Esophagus muscularis mucosa (tissue), 4 donors: ENCODE measurements at regions not wholly inside any gene's neighbourhood (a gene's known extent, or its start where the extent isn't known, plus 50 kb on each side); places are given as distances from the start of the nearest gene placed in this dataset.

Source experiments
- EP300 ChIP-seq: sonication (generic); formaldehyde crosslinking; IDR thresholded peaks from one replicate; pipeline ENCODE4 v1.6.1; 2017; ENCODE audit warnings: antibody characterized with exemption
- POLR2A ChIP-seq: fragments of 450-650 bp; IDR thresholded peaks from one replicate; pipeline ENCODE4 v1.6.1; 2017; ENCODE audit warnings: antibody characterized with exemption, moderate library complexity, mild to moderate bottlenecking, low read depth
- TF ChIP-seq, protein P1 (sequence below), 3 experiments: fragments of 200-600 bp in 2 of 3; fragments of 450-650 bp in 1 of 3; sonication (generic) in 2 of 3; IDR thresholded peaks; one replicate each; pipeline ENCODE4 v1.5.1; 2017 to 2019; ENCODE audit warnings: antibody characterized with exemption in 3 of 3, mild to moderate bottlenecking in 2 of 3, moderate library complexity in 1 of 3

DNA sequence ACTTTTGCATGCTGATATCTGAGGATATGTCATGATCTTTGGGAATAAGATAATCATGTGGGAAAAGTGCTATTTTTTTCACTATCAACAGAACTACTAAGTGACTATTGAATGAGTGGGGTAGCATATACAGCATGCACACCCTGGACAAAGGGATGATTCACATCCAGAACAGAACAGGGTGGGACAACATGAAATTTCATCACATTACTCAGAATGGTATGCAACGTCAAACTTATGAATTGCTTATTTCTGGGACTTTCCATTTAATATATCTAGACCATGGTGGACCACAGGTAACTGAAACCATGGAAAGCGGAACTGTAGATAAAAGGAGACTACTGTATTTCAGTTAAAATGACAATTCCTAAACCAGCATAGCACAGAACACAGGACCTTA lies 370.0 kb downstream of the HINT1 start:
- TF ChIP-seq EP300 (no peak), POLR2A (no peak)
- TF ChIP-seq, protein P1, sequence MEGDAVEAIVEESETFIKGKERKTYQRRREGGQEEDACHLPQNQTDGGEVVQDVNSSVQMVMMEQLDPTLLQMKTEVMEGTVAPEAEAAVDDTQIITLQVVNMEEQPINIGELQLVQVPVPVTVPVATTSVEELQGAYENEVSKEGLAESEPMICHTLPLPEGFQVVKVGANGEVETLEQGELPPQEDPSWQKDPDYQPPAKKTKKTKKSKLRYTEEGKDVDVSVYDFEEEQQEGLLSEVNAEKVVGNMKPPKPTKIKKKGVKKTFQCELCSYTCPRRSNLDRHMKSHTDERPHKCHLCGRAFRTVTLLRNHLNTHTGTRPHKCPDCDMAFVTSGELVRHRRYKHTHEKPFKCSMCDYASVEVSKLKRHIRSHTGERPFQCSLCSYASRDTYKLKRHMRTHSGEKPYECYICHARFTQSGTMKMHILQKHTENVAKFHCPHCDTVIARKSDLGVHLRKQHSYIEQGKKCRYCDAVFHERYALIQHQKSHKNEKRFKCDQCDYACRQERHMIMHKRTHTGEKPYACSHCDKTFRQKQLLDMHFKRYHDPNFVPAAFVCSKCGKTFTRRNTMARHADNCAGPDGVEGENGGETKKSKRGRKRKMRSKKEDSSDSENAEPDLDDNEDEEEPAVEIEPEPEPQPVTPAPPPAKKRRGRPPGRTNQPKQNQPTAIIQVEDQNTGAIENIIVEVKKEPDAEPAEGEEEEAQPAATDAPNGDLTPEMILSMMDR (IDR thresholded peaks at IDR 0.05): no peak
